GM21723 (cell line): ENCODE measurements at regions not wholly inside any gene's neighbourhood (a gene's known extent, or its start where the extent isn't known, plus 50 kb on each side); places are given as distances from the start of the nearest gene placed in this dataset.
"Not testable (repeated sequence)": the region's sequence is repeated elsewhere in the genome, so short reads cannot be mapped to it uniquely, and the experiment has no call there.

Experiments
- ATAC-seq: cut with Tn5 transposase; IDR thresholded peaks from one replicate; pipeline ENCODE4 v1.9.1; 2021; ENCODE audit warnings: mild to moderate bottlenecking, moderate library complexity; ENCODE audit not compliant: unreplicated experiment

GRCh38 chr5:111836426-111836825 lies 79.4 kb upstream of the NREP start:
- no peak for ATAC-seq

GRCh38 chr5:111834926-111835599 lies 78.1 kb upstream of the NREP start:
- ATAC-seq, result no peak

- no peak for ATAC-seq
Measured at GRCh38 chr5:111830333-111830732, 73.3 kb upstream of the NREP start.

- ATAC-seq, result no peak
Measured at GRCh38 chr5:111829701-111830100, 72.7 kb upstream of the NREP start.

GRCh38 chr5:111826064-111826463 lies 69.1 kb upstream of the NREP start:
- no peak for ATAC-seq

GRCh38 chr5:111820072-111820471 lies 63.1 kb upstream of the NREP start:
- ATAC-seq, result no peak

- not testable (repeated sequence) for ATAC-seq
Measured at GRCh38 chr5:111819028-111819427, 62.0 kb upstream of the NREP start.

GRCh38 chr5:111813537-111813936 lies 56.5 kb upstream of the NREP start:
- ATAC-seq, result no peak

- no peak for ATAC-seq
Measured at GRCh38 chr5:111810112-111810511, 53.1 kb upstream of the NREP start.
